GM21619 (cell line): ENCODE measurements at regions not wholly inside any gene's neighbourhood (a gene's known extent, or its start where the extent isn't known, plus 50 kb on each side); places are given as distances from the start of the nearest gene placed in this dataset.
A peak's percentile ranks its signal among the peaks of the same experiment; 100 is the strongest.

ENCODE experiments used
- ATAC-seq: cut with Tn5 transposase; IDR thresholded peaks from one replicate; pipeline ENCODE4 v1.9.1; 2021; ENCODE audit not compliant: unreplicated experiment

- no peak for ATAC-seq
Observed at GRCh38 chr6:14792118-14792955, 453.5 kb upstream of the JARID2 start.

DNA sequence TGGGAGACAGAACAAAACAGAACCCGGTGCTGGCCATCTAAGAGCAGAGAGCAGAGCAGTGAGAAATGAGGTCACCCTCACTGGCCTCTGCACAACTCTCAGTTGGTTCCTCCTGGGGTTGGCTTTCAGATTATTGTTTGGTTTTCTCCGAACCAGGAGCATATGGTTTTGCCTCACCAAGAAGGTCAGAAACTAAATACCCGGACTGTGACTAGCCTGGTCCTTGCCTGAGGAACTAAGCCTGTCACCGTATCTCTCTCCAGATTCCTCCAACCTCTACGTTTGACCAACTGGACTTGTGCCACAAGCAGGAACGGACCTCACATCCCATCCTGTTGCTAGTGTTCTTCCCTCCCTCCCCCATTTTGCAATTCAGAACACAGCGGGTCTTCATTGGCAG is 450.4 kb upstream of the JARID2 start:
- no peak for ATAC-seq

DNA sequence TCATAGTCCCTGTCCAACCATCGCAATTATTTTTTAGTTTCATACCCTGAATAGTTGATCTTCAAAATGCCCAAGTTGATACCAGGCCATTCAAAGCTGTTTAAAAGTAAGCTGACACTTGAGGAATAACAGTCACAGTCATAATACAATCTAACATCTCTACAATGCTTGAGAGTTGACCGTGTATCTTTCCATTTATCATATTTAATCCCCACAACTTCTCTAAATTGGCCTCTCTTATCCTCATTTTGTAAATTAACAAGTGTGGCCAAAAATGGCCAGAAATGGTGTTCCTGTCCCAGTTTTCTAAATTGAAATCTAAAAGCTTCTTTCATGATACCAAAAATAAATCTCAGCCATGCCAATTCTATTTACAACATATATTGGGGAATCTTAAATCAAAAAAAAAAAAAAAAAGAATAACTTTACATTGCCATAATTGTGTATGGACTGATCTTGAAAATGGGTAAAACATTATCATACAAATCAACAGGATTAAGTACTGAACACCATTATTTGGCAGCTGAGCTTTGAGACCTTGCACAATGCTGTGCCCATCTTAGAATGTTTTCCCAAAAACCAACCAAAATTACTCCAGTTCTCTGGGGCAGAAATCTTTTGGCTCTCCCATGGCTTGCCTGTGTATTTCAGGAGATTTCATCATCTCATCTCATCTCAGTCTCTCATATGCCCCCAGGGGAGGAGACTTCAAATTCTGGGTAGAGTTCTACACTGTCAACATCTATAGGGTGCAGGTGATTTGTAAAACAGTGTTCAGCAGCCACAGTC is 448.7 kb upstream of the JARID2 start:
- no peak for ATAC-seq

DNA sequence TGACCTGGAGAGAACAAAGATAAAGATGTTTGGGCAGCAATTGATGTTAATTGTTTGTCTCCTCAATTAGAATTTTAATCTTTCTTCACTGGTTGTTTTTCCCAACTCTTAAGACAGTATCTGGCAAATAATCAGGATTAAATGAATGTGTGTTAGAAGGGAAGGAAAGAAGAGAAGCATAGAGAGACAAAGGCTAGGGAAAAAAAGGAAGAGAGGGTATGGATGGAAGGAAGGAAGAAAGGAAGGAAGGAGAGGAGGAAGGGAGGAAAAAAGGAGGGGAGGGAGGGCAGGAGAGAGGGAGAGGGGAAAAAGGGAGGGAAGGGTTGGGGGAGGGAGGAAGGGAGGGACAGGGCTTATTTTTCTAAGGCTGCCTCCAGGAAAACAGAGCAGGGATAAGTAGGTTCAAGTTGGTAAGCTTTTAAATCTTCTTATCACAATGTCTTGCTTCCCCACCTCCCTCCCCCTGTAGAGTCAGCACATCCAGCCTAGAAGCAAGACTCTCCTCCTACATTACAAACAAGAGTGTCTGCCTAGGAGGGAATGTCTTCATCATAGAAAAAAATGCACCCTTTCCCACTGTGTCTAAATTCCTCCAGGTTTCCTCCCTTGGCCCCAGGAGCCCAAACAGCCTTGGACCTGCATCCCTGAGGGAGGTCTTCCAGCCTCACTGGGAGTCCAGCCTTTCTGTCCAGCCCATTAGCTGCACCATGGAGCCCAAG is 447.8 kb upstream of the JARID2 start:
- no peak for ATAC-seq

- ATAC-seq, result no peak
Observed at GRCh38 chr6:14798594-14798982, 447.3 kb upstream of the JARID2 start.

DNA sequence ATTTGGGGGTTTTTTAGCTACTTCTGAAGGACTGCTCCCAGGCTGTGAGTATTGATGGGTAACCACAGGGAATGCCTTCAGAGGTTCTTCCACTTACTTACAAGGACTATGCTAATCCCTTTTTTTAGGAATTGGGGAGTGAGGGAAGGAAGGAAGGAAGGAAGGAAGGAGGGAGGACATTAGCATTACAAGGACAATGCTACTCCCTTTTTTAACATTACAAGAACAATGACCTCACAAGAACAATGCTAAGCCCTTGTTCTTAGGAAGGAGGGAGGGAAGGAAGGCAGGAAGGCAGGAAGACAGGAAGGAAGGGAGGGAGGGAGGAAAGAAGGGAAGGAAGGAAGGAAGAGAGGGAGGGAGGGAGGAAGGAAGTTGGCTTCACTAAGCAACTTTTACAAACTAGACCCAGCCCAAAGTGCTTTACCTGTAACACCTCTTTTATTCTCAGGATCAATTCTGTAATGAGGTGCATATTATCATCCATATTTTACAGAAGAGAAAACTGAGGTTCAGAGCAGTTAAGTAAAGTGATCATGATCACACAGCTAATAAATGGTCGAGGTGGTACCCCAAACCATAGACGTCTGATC is 446.8 kb upstream of the JARID2 start:
- no peak for ATAC-seq

DNA sequence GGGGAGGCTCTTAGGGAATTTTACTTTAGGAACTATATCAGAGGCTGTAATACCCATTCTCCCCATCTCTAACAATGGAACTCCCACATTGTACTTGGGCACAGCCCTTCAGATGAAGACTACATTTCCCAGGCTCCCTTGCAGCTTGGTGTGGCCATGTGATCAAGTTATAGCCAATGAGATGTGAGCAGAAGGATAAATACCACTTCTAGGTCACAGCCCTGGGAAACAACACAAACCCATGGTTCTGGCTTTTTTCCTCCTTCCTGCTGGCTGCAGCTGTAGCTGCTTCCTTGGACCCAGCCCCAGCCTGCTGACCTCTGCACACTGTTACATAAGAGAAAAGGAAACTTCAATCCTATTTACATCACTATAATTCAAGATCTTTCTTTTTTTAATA is 445.9 kb upstream of the JARID2 start:
- peak; percentile 72 for ATAC-seq

DNA sequence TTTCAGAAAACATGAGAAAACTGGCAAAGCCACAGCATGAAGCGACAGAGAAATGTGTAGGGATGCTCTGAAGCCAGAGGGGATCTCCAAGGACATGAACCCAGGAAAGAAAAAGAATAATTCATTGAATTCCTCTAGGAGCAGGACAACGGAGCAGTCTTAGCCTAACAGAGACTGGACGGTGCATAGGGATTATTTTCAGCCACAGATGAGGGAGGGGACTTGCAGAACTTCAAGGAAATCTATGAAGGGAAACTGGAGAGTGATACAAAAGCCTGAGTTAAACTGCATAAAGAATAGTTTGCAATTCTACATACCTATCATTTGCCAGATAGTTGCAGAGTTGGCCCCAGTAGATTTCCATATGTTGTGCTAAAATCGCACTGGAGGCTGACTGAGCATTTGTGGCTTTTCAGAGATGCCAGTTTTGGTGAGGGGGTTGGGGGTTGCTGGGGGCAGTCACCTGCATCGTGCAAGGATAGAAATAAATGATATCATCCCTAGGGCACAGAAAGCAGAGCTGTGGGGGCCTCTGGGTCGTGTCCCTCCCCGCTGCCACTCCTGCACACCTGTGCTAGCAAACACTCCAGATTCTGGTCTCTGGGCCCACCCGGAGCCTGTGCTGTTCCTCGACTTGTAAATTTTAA is 443.2 kb upstream of the JARID2 start:
- no peak for ATAC-seq

- ATAC-seq, result no peak
Observed at GRCh38 chr6:14804001-14804784, 441.7 kb upstream of the JARID2 start.

- no peak for ATAC-seq
Observed at GRCh38 chr6:14804785-14805210, 441.1 kb upstream of the JARID2 start.

- no peak for ATAC-seq
Observed at GRCh38 chr6:14806101-14806500, 439.8 kb upstream of the JARID2 start.

DNA sequence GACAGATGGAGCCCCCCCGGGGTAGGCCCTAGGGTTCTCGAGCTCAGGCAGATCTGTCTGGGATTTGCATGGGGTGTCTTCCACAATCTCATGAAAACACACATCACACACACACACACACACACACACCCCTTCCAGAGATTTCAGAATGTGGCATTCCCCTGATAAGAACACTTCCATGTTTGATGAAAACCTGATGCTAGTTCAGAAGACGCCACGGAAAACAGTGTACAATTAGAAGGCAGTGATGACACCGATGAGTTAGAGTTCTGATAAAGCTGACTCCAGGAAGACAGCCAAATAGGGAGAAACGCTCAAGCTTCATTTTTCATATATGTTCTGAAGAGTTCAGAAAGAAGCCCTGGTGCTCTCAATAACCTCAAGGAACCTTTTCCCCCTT is 438.7 kb upstream of the JARID2 start:
- ATAC-seq, result no peak

- no peak for ATAC-seq
Observed at GRCh38 chr6:14807971-14808370, 437.9 kb upstream of the JARID2 start.

DNA sequence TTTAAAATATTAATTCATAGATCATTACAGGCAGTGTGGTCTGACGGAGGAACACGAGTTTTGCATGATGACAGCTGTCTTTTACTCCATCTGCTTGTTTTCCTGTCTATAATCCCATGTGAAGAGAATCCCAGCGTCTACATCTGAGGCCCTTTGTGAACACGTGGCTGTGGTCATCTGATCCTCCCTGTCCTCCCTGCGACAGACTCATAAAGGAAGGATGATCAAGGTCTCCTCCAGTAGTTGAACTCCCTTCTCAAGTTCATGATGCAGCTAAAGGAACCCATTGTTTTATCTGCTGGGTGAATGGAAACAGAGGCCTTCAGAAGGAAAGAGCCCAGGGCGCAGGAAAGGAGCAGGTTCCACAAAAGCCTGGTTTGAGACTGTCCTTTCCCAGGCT is 435.8 kb upstream of the JARID2 start:
- no peak for ATAC-seq

DNA sequence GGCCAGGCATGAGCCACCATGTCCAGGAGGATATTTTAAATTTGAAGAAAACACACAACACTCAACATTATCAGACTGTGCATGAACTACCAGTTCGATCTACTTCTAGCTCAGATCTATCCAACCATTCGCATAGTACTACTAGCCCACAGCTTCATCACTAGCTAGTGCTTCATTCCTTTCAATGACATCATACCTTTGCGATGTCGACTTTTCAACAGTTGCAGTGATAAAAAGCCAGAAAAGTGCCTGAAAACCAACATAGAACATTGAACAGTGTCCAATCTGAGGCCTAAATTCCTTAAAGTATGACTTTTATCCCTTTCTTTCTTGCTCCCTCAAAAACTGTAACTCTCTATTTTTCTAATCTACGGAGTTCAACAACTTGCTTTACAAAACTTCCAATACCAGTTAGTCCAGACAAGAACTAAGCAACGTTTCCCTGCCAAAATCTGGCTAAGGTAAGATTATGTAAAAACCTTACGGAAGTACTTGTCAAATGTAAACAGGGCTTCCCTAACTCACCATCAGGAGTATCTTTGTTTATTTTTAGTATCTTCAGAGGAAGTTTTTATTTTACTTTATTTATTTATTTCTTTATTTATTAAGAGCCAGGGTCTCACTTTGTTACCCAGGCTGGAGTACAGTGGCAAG is 434.0 kb upstream of the JARID2 start:
- ATAC-seq, result no peak

DNA sequence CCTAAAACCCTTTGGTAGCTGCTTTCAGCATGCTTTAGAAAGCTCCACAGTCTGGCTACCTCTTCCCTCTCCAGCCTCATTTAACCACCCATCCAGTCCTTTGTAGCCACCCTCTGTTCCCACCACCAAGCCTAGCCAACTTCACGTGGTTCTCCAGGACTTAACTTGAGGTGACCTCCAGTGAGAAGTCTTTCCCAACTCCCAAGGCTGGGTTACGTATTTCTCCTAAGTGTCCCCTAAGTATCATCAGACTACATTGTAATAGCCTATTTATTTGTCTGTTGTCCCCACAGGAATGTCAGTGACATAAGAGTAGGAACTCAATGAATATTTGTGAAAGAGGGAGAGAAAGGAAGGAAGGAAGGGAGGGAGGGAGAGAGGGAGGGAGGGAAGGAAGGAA is 431.9 kb upstream of the JARID2 start:
- no peak for ATAC-seq

GRCh38 chr6:14816116-14816859 is 429.6 kb upstream of the JARID2 start:
- no peak for ATAC-seq

- no peak for ATAC-seq
Observed at GRCh38 chr6:14817074-14817473, 428.8 kb upstream of the JARID2 start.

GRCh38 chr6:14818422-14818884 is 427.4 kb upstream of the JARID2 start:
- no peak for ATAC-seq
